ENCODE measurements at regions not wholly inside any gene's neighbourhood (a gene's known extent, or its start where the extent isn't known, plus 50 kb on each side); places are given as distances from the start of the nearest gene placed in this dataset.
"Not testable (repeated sequence)": the region's sequence is repeated elsewhere in the genome, so short reads cannot be mapped to it uniquely, and the experiment has no call there.

- Histone ChIP-seq H3K4me1 (ENCODE audit: control insufficient read depth, insufficient read depth, low read length) (peaks cover 5% of the 10 kb centered on the region), H3K4me3 (ENCODE audit: low read depth, low read length) (no peak overlapping the region), H3K27ac (ENCODE audit: low read depth, low read length) (no peak overlapping the region), H3K36me3 (ENCODE audit: control insufficient read depth, insufficient read depth, low read length) (no peaks in the 10 kb centered on the region), H3K9me3 (ENCODE audit: control insufficient read depth, insufficient read depth, low read depth, low read length) (no peaks in the 10 kb centered on the region), H3K27me3 (ENCODE audit: control insufficient read depth, insufficient read depth, low read length) (no peaks in the 10 kb centered on the region), H3K9ac (ENCODE audit: low read length) (no peak overlapping the region)
Measured at GRCh38 chrX:1140236-1140681, 72.2 kb downstream of the CRLF2 start.

DNA sequence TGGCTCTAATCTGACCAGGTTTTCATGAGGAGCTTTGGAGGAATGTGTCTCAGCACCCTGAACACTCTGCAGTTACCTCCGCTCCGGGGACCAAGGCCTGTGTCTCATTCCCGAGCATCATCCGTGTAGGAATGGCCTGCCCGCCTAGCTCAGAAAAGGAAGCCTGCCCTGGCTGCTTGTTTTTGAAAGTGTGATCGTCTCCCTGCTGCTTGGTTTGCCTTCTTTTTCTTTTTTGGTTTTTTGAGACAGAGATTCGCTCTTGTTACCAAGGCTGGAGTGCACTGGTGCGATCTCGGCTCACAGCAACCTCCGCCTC is 73.3 kb downstream of the CRLF2 start:
- Histone ChIP-seq H3K9ac (ENCODE audit: low read length) (no peak overlapping the region), H3K36me3 (ENCODE audit: control insufficient read depth, insufficient read depth, low read length) (no peaks in the 10 kb centered on the region), H3K9me3 (ENCODE audit: control insufficient read depth, insufficient read depth, low read depth, low read length) (no peaks in the 10 kb centered on the region), H3K4me3 (ENCODE audit: low read depth, low read length) (no peak overlapping the region), H3K27me3 (ENCODE audit: control insufficient read depth, insufficient read depth, low read length) (no peaks in the 10 kb centered on the region), H3K27ac (ENCODE audit: low read depth, low read length) (no peak overlapping the region), H3K4me1 (ENCODE audit: control insufficient read depth, insufficient read depth, low read length) (peaks cover 5% of the 10 kb centered on the region)

GRCh38 chrX:1138476-1139184 is 73.8 kb downstream of the CRLF2 start:
- Histone ChIP-seq H3K4me3 (ENCODE audit: low read depth, low read length) (no peak overlapping the region), H3K27me3 (ENCODE audit: control insufficient read depth, insufficient read depth, low read length) (no peaks in the 10 kb centered on the region), H3K27ac (ENCODE audit: low read depth, low read length) (no peak overlapping the region)

DNA sequence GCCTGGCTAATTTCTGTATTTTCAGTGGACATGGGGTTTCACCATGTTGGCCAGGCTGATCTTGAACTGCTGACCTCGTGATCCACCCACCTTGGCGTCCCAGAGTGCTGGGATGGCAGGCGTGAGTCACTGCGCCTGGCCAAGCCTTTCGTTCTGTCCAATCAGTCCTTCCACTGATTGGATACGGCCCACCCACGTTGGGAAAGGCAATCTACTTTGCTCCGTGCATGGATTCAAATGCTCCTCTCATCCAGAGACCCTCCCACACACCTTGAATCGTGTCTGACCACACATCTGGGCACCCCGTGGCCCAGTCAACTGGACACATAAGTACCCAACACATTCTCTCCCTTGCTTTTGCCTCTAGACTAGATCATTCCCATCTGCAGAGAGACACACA is 74.9 kb downstream of the CRLF2 start:
- Histone ChIP-seq H3K27me3 (ENCODE audit: control insufficient read depth, insufficient read depth, low read length) (no peaks in the 10 kb centered on the region), H3K4me3 (ENCODE audit: low read depth, low read length) (no peak overlapping the region), H3K4me1 (ENCODE audit: control insufficient read depth, insufficient read depth, low read length) (peaks cover 5% of the 10 kb centered on the region), H3K36me3 (ENCODE audit: control insufficient read depth, insufficient read depth, low read length) (no peaks in the 10 kb centered on the region), H3K9me3 (ENCODE audit: control insufficient read depth, insufficient read depth, low read depth, low read length) (no peaks in the 10 kb centered on the region), H3K9ac (ENCODE audit: low read length) (no peak overlapping the region), H3K27ac (ENCODE audit: low read depth, low read length) (no peak overlapping the region)

More at GRCh38 chrX:1138476-1139184, 73.8 kb downstream of the CRLF2 start:
- no peak overlapping the region for H3K9ac ChIP-seq (ENCODE audit: low read length)
- no peaks in the 10 kb centered on the region for H3K9me3 ChIP-seq (ENCODE audit: control insufficient read depth, insufficient read depth, low read depth, low read length)
- H3K36me3 ChIP-seq (ENCODE audit: control insufficient read depth, insufficient read depth, low read length): no peaks in the 10 kb centered on the region
- peaks cover 5% of the 10 kb centered on the region for H3K4me1 ChIP-seq (ENCODE audit: control insufficient read depth, insufficient read depth, low read length)

GRCh38 chrX:1136582-1136981 is 75.9 kb downstream of the CRLF2 start:
- H3K9me3 ChIP-seq (ENCODE audit: control insufficient read depth, insufficient read depth, low read depth, low read length); H3K27ac ChIP-seq (ENCODE audit: low read depth, low read length); H3K27me3 ChIP-seq (ENCODE audit: control insufficient read depth, insufficient read depth, low read length); H3K4me1 ChIP-seq (ENCODE audit: control insufficient read depth, insufficient read depth, low read length); H3K4me3 ChIP-seq (ENCODE audit: low read depth, low read length); H3K9ac ChIP-seq (ENCODE audit: low read length); H3K36me3 ChIP-seq (ENCODE audit: control insufficient read depth, insufficient read depth, low read length): not testable (repeated sequence)

DNA sequence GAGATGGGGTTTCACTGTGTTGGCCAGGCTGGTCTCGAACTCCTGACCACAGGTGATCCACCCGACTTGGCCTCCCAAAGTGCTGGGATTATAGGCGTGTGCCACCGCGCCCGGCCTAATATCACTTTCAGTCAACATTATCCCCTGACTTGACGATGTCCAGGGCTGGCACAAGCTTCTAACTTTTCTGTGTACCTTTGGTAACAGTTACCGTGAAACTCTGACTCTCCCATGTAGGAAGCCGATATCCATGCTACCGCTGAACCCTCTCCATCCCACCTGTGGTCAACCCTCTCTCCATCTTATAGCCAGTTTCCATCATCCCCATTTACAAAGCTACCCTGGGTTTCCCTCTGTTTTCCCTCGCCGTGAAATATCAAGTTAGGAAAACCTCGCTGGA is 77.5 kb downstream of the CRLF2 start:
- Histone ChIP-seq H3K36me3 (ENCODE audit: control insufficient read depth, insufficient read depth, low read length) (no peaks in the 10 kb centered on the region), H3K9me3 (ENCODE audit: control insufficient read depth, insufficient read depth, low read depth, low read length) (no peaks in the 10 kb centered on the region), H3K4me1 (ENCODE audit: control insufficient read depth, insufficient read depth, low read length) (no peaks in the 10 kb centered on the region), H3K27me3 (ENCODE audit: control insufficient read depth, insufficient read depth, low read length) (no peaks in the 10 kb centered on the region), H3K4me3 (ENCODE audit: low read depth, low read length) (no peak overlapping the region), H3K9ac (ENCODE audit: low read length) (no peak overlapping the region), H3K27ac (ENCODE audit: low read depth, low read length) (no peak overlapping the region)

DNA sequence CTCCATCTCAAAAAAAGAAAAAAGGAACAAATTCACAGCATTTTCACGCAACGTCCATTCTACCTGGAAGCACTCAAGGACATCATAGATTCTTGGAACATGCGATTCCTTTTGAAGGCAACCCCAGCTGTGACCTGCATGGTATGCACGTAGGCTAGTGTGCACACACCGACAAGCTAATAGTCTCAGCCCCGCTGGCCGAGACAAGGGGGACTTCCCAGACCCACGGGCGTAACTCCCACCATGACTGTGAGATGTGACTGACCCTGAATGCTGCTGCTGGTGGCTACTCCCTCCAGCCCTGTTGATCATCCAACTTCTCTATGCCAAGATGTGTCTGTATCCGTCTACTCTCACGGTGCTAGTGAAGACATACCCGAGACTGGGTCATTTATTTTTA is 78.3 kb downstream of the CRLF2 start:
- no peaks in the 10 kb centered on the region for H3K4me1 ChIP-seq (ENCODE audit: control insufficient read depth, insufficient read depth, low read length)
- no peaks in the 10 kb centered on the region for H3K36me3 ChIP-seq (ENCODE audit: control insufficient read depth, insufficient read depth, low read length)
- H3K27ac ChIP-seq (ENCODE audit: low read depth, low read length): no peak overlapping the region
- no peak overlapping the region for H3K9ac ChIP-seq (ENCODE audit: low read length)
- no peaks in the 10 kb centered on the region for H3K27me3 ChIP-seq (ENCODE audit: control insufficient read depth, insufficient read depth, low read length)
- H3K4me3 ChIP-seq (ENCODE audit: low read depth, low read length): no peak overlapping the region
- 0 out of 2 replicates have a peak, but pooled peaks cover 4% of the 10 kb centered on the region for H3K9me3 ChIP-seq (ENCODE audit: control insufficient read depth, insufficient read depth, low read depth, low read length)

DNA sequence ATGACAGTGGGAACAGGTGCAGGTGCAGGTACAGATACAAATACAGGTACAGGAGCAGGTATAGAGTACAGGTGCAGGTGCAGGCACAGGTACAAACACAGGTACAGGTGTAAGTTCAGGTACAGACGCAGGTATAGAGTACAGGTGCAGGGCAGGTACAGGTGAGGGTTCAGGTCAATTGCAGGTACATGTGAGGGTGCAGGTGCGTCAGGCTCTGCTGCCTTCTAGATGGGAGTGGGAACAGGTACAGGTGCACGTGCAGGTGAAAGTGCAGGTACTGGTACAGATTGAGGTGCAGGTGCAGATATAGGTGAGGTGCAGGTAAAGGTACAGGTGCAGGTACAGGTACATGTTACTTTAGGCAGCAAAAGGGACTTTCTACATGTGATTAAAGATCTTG is 85.7 kb downstream of the CRLF2 start:
- Histone ChIP-seq H3K36me3 (ENCODE audit: control insufficient read depth, insufficient read depth, low read length) (no peaks in the 10 kb centered on the region), H3K4me1 (ENCODE audit: control insufficient read depth, insufficient read depth, low read length) (no peaks in the 10 kb centered on the region), H3K27ac (ENCODE audit: low read depth, low read length) (no peak overlapping the region), H3K27me3 (ENCODE audit: control insufficient read depth, insufficient read depth, low read length) (no peaks in the 10 kb centered on the region), H3K9ac (ENCODE audit: low read length) (no peak overlapping the region), H3K9me3 (ENCODE audit: control insufficient read depth, insufficient read depth, low read depth, low read length) (0 out of 2 replicates have a peak, but pooled peaks cover 5% of the 10 kb centered on the region), H3K4me3 (ENCODE audit: low read depth, low read length) (no peak overlapping the region)

- H3K27me3 ChIP-seq (ENCODE audit: control insufficient read depth, insufficient read depth, low read length): no peaks in the 10 kb centered on the region
- H3K4me1 ChIP-seq (ENCODE audit: control insufficient read depth, insufficient read depth, low read length): no peaks in the 10 kb centered on the region
- H3K4me3 ChIP-seq (ENCODE audit: low read depth, low read length): no peak overlapping the region
- 0 out of 2 replicates have a peak, but pooled peaks cover 5% of the 10 kb centered on the region for H3K9me3 ChIP-seq (ENCODE audit: control insufficient read depth, insufficient read depth, low read depth, low read length)
- H3K27ac ChIP-seq (ENCODE audit: low read depth, low read length): no peak overlapping the region
- no peaks in the 10 kb centered on the region for H3K36me3 ChIP-seq (ENCODE audit: control insufficient read depth, insufficient read depth, low read length)
- no peak overlapping the region for H3K9ac ChIP-seq (ENCODE audit: low read length)
Measured at GRCh38 chrX:1124531-1124930, 87.9 kb downstream of the CRLF2 start.

- H3K27me3 ChIP-seq (ENCODE audit: control insufficient read depth, insufficient read depth, low read length); H3K4me1 ChIP-seq (ENCODE audit: control insufficient read depth, insufficient read depth, low read length); H3K36me3 ChIP-seq (ENCODE audit: control insufficient read depth, insufficient read depth, low read length); H3K4me3 ChIP-seq (ENCODE audit: low read depth, low read length); H3K9ac ChIP-seq (ENCODE audit: low read length); H3K9me3 ChIP-seq (ENCODE audit: control insufficient read depth, insufficient read depth, low read depth, low read length); H3K27ac ChIP-seq (ENCODE audit: low read depth, low read length): not testable (repeated sequence)
Measured at GRCh38 chrX:1122851-1123250, 89.6 kb downstream of the CRLF2 start.

DNA sequence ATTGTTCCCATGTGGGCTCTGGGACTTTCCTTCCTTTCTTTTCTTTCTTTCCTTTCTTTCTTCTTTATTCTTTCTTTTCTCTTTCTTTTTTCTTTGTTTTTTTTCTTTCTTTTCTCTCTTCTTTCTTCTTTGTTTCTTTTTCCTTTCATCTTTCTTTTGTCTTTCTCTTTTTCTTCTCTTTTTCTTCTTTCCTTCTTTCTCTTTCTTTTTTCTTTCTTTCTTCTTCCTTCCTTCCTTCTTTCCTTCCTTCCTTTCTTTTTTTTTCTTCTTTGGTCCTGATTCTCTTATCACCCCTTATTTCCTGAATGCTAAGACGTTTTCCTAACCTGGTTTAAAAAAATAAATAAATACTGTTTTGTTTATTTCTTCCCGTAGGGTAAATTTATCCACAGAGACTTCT is 93.2 kb downstream of the CRLF2 start:
- no peaks in the 10 kb centered on the region for H3K27me3 ChIP-seq (ENCODE audit: control insufficient read depth, insufficient read depth, low read length)
- H3K9me3 ChIP-seq (ENCODE audit: control insufficient read depth, insufficient read depth, low read depth, low read length): no peaks in the 10 kb centered on the region
- no peak overlapping the region for H3K4me3 ChIP-seq (ENCODE audit: low read depth, low read length)
- no peak overlapping the region for H3K27ac ChIP-seq (ENCODE audit: low read depth, low read length)
- H3K36me3 ChIP-seq (ENCODE audit: control insufficient read depth, insufficient read depth, low read length): no peaks in the 10 kb centered on the region
- H3K4me1 ChIP-seq (ENCODE audit: control insufficient read depth, insufficient read depth, low read length): no peaks in the 10 kb centered on the region
- no peak overlapping the region for H3K9ac ChIP-seq (ENCODE audit: low read length)
